ENCODE measurements at regions not wholly inside any gene's neighbourhood (a gene's known extent, or its start where the extent isn't known, plus 50 kb on each side); places are given as distances from the start of the nearest gene placed in this dataset.

DNA sequence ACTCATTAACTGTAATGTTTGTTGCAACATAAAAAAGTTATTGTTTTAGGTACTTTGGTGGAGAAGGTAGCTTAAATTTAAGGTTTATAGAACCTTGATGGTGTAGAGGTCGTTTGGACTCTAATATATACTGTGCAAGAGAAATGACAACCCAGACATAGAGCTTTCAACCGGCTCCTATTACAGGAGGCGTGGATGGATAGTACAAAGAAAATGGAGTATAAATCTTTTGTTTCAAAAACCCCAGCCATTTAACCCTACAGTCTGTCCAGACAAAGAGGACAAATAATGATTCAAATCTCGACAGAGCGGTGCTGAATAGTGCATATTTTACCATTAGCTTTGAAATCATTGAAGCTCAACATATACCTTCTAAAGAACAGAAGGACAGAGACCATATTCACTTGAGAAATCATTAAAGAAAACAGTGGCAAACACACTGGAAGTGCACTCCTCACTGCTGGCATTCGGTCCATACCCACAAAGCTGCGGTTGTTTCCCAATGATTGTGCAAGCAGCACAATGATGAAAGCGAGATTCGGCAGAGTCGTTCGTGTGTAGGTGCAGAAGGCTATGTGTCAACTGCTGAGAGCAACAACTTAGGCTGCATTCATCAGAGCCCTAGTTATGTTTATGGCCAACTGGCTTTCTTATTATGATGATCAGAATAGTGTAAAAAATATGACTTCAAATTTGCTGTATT, 688.6 kb downstream of the NOVA1 start:
- TF ChIP-seq, protein P1, sequence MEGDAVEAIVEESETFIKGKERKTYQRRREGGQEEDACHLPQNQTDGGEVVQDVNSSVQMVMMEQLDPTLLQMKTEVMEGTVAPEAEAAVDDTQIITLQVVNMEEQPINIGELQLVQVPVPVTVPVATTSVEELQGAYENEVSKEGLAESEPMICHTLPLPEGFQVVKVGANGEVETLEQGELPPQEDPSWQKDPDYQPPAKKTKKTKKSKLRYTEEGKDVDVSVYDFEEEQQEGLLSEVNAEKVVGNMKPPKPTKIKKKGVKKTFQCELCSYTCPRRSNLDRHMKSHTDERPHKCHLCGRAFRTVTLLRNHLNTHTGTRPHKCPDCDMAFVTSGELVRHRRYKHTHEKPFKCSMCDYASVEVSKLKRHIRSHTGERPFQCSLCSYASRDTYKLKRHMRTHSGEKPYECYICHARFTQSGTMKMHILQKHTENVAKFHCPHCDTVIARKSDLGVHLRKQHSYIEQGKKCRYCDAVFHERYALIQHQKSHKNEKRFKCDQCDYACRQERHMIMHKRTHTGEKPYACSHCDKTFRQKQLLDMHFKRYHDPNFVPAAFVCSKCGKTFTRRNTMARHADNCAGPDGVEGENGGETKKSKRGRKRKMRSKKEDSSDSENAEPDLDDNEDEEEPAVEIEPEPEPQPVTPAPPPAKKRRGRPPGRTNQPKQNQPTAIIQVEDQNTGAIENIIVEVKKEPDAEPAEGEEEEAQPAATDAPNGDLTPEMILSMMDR (IDR thresholded peaks at IDR 0.05; ENCODE audit: poor library complexity): no peak
- no peak for TF ChIP-seq EZH2phosphoT487 (IDR thresholded peaks at IDR 0.05; ENCODE audit: low read depth, severe bottlenecking, unreplicated experiment)

All from hepatocyte (in vitro differentiated cells).